Stimulated activated CD4-positive, alpha-beta T cell treated with anti-CD3 and anti-CD28 coated beads, Interleukin-15, amount 100 ng/mL, for 1 hour (primary cell): ENCODE measurements at regions not wholly inside any gene's neighbourhood (a gene's known extent, or its start where the extent isn't known, plus 50 kb on each side); places are given as distances from the start of the nearest gene placed in this dataset.
A peak's percentile ranks its signal among the peaks of the same experiment; 100 is the strongest.
"Not testable (repeated sequence)": the region's sequence is repeated elsewhere in the genome, so short reads cannot be mapped to it uniquely, and the experiment has no call there.

ENCODE experiments used
- DNase-seq, 2 donors: peaks; one replicate each; pipeline ENCODE4 v3.0.0-alpha.2; 2020; ENCODE audit warnings: low read depth in 1 of 2, low spot score in 1 of 2

- no peak for DNase-seq
Measured at GRCh38 chr13:110809871-110810486, 96.5 kb downstream of the ING1 start.

- DNase-seq: no peak
Measured at GRCh38 chr13:110811008-110811720, 97.7 kb downstream of the ING1 start.

- no peak for DNase-seq
Measured at GRCh38 chr13:110811771-110812120, 98.2 kb downstream of the ING1 start.

- DNase-seq: no peak
Measured at GRCh38 chr13:110812121-110812868, 98.8 kb downstream of the ING1 start.

GRCh38 chr13:110812869-110813645, 99.6 kb downstream of the ING1 start:
- DNase-seq: no peak

- DNase-seq: no peak
Measured at GRCh38 chr13:110813646-110814624, 100.4 kb downstream of the ING1 start.

GRCh38 chr13:110815471-110816204, 99.2 kb downstream of the ANKRD10 start:
- DNase-seq: no peak

GRCh38 chr13:110816500-110816899, 98.4 kb downstream of the ANKRD10 start:
- DNase-seq: no peak

- no peak for DNase-seq
Measured at GRCh38 chr13:110817143-110817542, 97.7 kb downstream of the ANKRD10 start.

GRCh38 chr13:110818747-110819146, 96.1 kb downstream of the ANKRD10 start:
- no peak for DNase-seq

- DNase-seq: peak; percentile 54 to 69
Measured at GRCh38 chr13:110819203-110820014, 95.5 kb downstream of the ANKRD10 start.

- no peak for DNase-seq
Measured at GRCh38 chr13:110820322-110820721, 94.5 kb downstream of the ANKRD10 start.

- DNase-seq: not testable (repeated sequence)
Measured at GRCh38 chr13:110821837-110822668, 92.8 kb downstream of the ANKRD10 start.

GRCh38 chr13:110822669-110822945, 92.3 kb downstream of the ANKRD10 start:
- DNase-seq: no peak

- DNase-seq: no peak
Measured at GRCh38 chr13:110824702-110825300, 90.1 kb downstream of the ANKRD10 start.

GRCh38 chr13:110825516-110825915, 89.4 kb downstream of the ANKRD10 start:
- DNase-seq: no peak

GRCh38 chr13:110826101-110826500, 88.8 kb downstream of the ANKRD10 start:
- no peak for DNase-seq
